Lung (tissue), 11 donors: ENCODE measurements at regions not wholly inside any gene's neighbourhood (a gene's known extent, or its start where the extent isn't known, plus 50 kb on each side); places are given as distances from the start of the nearest gene placed in this dataset.

Experiments
- ATAC-seq: fragments of 200-7000 bp; cut with Tn5 transposase; one replicate; pipeline ENCODE4 v1.9.1; 2020; ENCODE audit warnings: moderate number of reproducible peaks; ENCODE audit not compliant: insufficient read depth, low FRiP score
- DNase-seq, 3 donors: peaks; one replicate each; pipeline ENCODE4 v3.0.0-alpha.2; 2013 to 2017
- H3K27ac ChIP-seq, 2 donors: one replicate each; pipeline ENCODE4 v1.5.1; 2013; ENCODE audit warnings: mild to moderate bottlenecking in 2 of 2, moderate library complexity in 2 of 2, control low read depth in 1 of 2, inconsistent platforms in 1 of 2, low read depth in 1 of 2, low read length in 1 of 2
- H3K27me3 ChIP-seq, 3 donors: one replicate each; pipeline ENCODE4 v1.5.1; 2013; ENCODE audit warnings: low read length in 2 of 3; ENCODE audit not compliant: control insufficient read depth in 3 of 3, insufficient read depth in 3 of 3
- H3K36me3 ChIP-seq, 4 donors: one replicate each; pipeline ENCODE4 v1.5.1; 2013; ENCODE audit warnings: low read length in 4 of 4, mild to moderate bottlenecking in 1 of 4, moderate library complexity in 1 of 4; ENCODE audit not compliant: control insufficient read depth in 4 of 4, insufficient read depth in 4 of 4
- H3K4me1 ChIP-seq, 5 donors: one replicate each; pipeline ENCODE4 v1.5.1; 2013; ENCODE audit warnings: low read length in 5 of 5, mild to moderate bottlenecking in 2 of 5, moderate library complexity in 1 of 5; ENCODE audit not compliant: control insufficient read depth in 5 of 5, insufficient read depth in 5 of 5
- H3K4me3 ChIP-seq: one replicate; pipeline ENCODE4 v1.5.1; 2013; ENCODE audit warnings: mild to moderate bottlenecking, control low read depth, moderate library complexity
- H3K9ac ChIP-seq, 2 donors: one replicate each; pipeline ENCODE4 v1.5.1; 2013; ENCODE audit warnings: low read length in 2 of 2, control low read depth in 1 of 2; ENCODE audit not compliant: insufficient read depth in 1 of 2
- H3K9me3 ChIP-seq, 4 donors: one replicate each; pipeline ENCODE4 v1.5.1; 2013; ENCODE audit warnings: low read length in 3 of 4, mild to moderate bottlenecking in 1 of 4, moderate library complexity in 1 of 4; ENCODE audit not compliant: control insufficient read depth in 4 of 4, insufficient read depth in 3 of 4
- WGBS, 2 donors: extraction: QIAGEN DNeasy Blood & Tissue Kit; methylation state at CpG; one replicate each; pipeline ENCODE4 v1.1.7; 2013; 5-methylcytosine and 5-hydroxymethylcytosine counted together
- TF ChIP-seq, protein P1 (sequence below): IDR thresholded peaks from 2 replicates; pipeline ENCODE4 v1.5.1; 2012; ENCODE audit warnings: mild to moderate bottlenecking; ENCODE audit errors: control extremely low read depth, extremely low read depth
- donor health status: control.
- donor health status: control.
- donor health status: Bipolar disorder and iron deficiency.
- donor health status: healthy.
- donor health status: DM: yes; HTN: yes; CAD: no.

DNA sequence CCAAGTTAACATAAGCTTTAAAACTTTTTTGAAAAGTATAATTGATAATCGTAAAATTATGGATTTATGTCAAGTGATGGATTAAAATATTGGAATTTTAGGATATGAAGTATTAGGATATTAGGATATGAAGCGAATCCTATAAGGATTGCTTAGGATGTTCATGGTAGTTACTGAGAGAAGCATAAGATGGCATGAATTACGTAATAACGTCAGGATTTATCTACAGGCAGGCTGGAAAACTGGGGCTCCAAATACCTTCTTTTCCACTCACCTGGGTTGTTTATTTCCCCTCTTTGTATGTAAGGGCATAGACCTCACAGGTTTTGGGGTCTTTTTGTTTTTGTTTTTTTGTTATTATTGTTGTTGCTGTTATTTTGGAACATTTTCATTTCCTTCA lies 65.2 kb upstream of the TMEM33 start:
- Histone ChIP-seq H3K9ac (no peak overlapping the region), H3K9me3 (peaks cover 0 to 5% (median 0%) of the 10 kb centered on the region in 4 donors), H3K27me3 (peaks cover 4 to 93% (median 91%) of the 10 kb centered on the region in 3 donors), H3K36me3 (no peaks in the 10 kb centered on the region), H3K27ac (no peak overlapping the region), H3K4me1 (peaks cover 0 to 17% (median 0%) of the 10 kb centered on the region in 5 donors), H3K4me3 (no peak overlapping the region)
- TF ChIP-seq, protein P1, sequence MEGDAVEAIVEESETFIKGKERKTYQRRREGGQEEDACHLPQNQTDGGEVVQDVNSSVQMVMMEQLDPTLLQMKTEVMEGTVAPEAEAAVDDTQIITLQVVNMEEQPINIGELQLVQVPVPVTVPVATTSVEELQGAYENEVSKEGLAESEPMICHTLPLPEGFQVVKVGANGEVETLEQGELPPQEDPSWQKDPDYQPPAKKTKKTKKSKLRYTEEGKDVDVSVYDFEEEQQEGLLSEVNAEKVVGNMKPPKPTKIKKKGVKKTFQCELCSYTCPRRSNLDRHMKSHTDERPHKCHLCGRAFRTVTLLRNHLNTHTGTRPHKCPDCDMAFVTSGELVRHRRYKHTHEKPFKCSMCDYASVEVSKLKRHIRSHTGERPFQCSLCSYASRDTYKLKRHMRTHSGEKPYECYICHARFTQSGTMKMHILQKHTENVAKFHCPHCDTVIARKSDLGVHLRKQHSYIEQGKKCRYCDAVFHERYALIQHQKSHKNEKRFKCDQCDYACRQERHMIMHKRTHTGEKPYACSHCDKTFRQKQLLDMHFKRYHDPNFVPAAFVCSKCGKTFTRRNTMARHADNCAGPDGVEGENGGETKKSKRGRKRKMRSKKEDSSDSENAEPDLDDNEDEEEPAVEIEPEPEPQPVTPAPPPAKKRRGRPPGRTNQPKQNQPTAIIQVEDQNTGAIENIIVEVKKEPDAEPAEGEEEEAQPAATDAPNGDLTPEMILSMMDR = no peak
- DNase-seq = no peak
- 59 to 61% methylated on average over 4 of the region's 4 CpGs for WGBS, 2 donors
- no peak for ATAC-seq

DNA sequence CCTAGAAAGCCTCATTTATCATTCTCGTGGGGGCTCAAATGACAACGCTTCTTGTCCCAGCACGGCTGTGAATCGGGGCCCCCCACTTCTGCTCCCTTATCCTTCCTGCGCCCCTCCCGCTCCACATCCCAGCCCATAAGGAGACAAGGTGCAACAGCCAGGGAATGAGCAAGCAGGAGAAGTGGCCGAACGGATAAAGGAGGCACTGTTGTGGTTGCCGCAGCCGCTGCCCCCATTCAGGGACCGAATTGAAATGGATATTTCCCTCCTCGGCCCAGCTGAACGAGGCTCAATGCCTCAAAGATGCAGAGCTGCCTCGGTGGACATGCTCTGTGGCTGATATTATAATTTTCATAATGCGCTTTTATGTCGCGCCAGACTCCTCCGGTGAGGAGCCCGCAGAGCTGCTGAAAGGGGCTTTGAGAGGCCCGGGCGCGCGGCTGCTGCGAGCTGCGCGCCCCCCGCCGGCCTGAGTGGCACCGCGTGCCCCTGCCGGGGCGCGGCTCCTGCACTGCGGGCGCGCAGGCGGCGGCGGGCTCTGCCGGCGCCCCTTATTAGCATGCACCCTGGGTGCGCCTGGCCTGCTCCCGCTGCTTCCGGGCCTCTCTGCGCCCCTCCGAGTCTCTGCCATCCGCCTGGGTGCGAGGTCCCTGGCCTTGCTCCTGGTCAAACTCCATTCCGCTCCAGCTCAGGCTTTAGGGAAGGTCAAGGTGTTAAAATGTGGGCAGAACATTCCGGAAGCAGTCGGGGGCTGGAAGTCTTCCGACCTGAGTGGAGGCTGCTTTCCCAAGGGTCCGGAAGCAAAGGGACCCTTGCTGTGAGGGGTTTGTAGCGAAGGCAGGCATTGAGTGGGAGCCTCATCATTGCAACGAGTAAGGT lies 68.2 kb upstream of the TMEM33 start:
- TF ChIP-seq, protein P1 = no peak
- H3K27me3 ChIP-seq = peaks cover 4 to 94% (median 91%) of the 10 kb centered on the region in 3 donors

DNA sequence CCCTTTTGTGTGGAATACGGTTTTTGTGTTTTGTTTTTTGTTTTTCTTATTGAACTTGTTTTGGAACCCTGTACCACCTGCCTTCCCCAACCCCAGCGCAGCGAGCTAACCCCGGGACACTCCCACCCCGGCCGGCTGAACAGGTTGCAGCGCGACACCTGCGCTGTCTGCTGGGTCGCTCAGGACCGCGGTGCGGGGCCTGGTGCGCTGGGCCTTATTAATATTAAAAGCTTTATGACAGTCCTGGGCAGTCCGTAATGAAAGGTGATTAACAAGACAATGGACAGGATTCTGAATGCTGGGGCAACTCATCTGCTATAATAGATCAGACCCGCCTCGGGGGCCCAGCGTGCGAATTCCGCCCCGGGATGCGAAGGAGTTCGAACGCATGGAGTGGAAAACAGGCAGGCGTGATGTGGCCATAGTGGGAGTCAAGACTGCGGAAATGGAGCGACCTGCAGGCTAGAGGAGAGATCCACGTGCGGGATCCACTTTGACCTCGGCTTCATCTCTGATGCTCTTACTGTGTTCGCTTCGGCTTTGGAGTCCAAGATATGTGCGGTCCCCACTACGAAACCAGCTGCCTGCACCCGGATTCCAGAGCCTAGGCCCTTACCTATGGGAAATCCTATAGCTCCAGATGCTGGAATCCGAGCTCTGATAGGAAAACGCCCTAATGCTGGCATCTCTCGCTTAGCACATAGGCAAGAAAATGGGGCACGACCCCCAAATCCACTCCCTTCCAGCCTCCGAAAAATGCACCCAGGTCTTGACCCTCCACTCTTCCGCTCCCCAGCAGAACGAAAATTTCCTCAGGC lies 69.0 kb upstream of the TMEM33 start:
- Histone ChIP-seq H3K4me1 (peaks cover 0 to 14% (median 0%) of the 10 kb centered on the region in 5 donors), H3K27me3 (peaks cover 4 to 94% (median 87%) of the 10 kb centered on the region in 3 donors)
- TF ChIP-seq, protein P1 = no peak

More for the DNA sequence above, 68.2 kb upstream of the TMEM33 start:
- Histone ChIP-seq H3K9ac (no peak overlapping the region), H3K4me3 (no peak overlapping the region), H3K36me3 (no peaks in the 10 kb centered on the region), H3K4me1 (peaks cover 0 to 14% (median 0%) of the 10 kb centered on the region in 5 donors), H3K9me3 (peaks cover 0 to 7% (median under 1%) of the 10 kb centered on the region in 4 donors), H3K27ac (no peak overlapping the region)
- DNase-seq = no peak
- WGBS, 2 donors = 3 to 4% methylated on average over 44 to 55 of the region's 55 CpGs
- ATAC-seq = no peak

More for the DNA sequence above, 69.0 kb upstream of the TMEM33 start:
- Histone ChIP-seq H3K9ac (no peak overlapping the region), H3K27ac (no peak overlapping the region), H3K36me3 (no peaks in the 10 kb centered on the region), H3K4me3 (no peak overlapping the region), H3K9me3 (peaks cover 0 to 7% (median under 1%) of the 10 kb centered on the region in 4 donors)
- DNase-seq (no peak), ATAC-seq (no peak)
- WGBS, 2 donors = 8 to 9% methylated on average over 42 of the region's 42 CpGs
